Activated naive CD8-positive, alpha-beta T cell (primary cell): ENCODE measurements at regions not wholly inside any gene's neighbourhood (a gene's known extent, or its start where the extent isn't known, plus 50 kb on each side); places are given as distances from the start of the nearest gene placed in this dataset.
"Not testable (repeated sequence)": the region's sequence is repeated elsewhere in the genome, so short reads cannot be mapped to it uniquely, and the experiment has no call there.

ENCODE experiments used
- H3K27ac Mint-ChIP-seq: one replicate; pipeline ENCODE4 v1.8.0; 2021; ENCODE audit warnings: mixed read lengths
- H3K27me3 Mint-ChIP-seq: one replicate; pipeline ENCODE4 v1.8.0; 2021; ENCODE audit warnings: mixed read lengths
- H3K36me3 Mint-ChIP-seq: one replicate; pipeline ENCODE4 v1.8.0; 2021; ENCODE audit warnings: mixed read lengths
- H3K4me1 Mint-ChIP-seq: one replicate; pipeline ENCODE4 v1.8.0; 2021; ENCODE audit warnings: low read depth, mixed read lengths
- H3K4me3 Mint-ChIP-seq: one replicate; pipeline ENCODE4 v1.8.0; 2021; ENCODE audit warnings: mild to moderate bottlenecking, mixed read lengths
- H3K9me3 Mint-ChIP-seq: one replicate; pipeline ENCODE4 v1.8.0; 2021; ENCODE audit warnings: low read depth, mixed read lengths

GRCh38 chr10:81655986-81656385, 219.0 kb upstream of the NRG3 start:
- Mint-ChIP-seq H3K9me3 (peaks cover 19% of the 10 kb centered on the region), H3K4me1 (no peaks in the 10 kb centered on the region), H3K4me3 (no peak overlapping the region), H3K36me3 (no peaks in the 10 kb centered on the region), H3K27ac (no peak overlapping the region), H3K27me3 (no peaks in the 10 kb centered on the region)

GRCh38 chr10:81662837-81663236, 212.2 kb upstream of the NRG3 start:
- Mint-ChIP-seq H3K4me3 (no peak overlapping the region), H3K4me1 (peaks cover 1% of the 10 kb centered on the region), H3K36me3 (no peaks in the 10 kb centered on the region), H3K27me3 (no peaks in the 10 kb centered on the region), H3K27ac (no peak overlapping the region), H3K9me3 (no peaks in the 10 kb centered on the region)

GRCh38 chr10:81664800-81665199, 210.2 kb upstream of the NRG3 start:
- H3K4me1 Mint-ChIP-seq, H3K36me3 Mint-ChIP-seq, H3K27me3 Mint-ChIP-seq, H3K9me3 Mint-ChIP-seq, H3K27ac Mint-ChIP-seq, H3K4me3 Mint-ChIP-seq: not testable (repeated sequence)

GRCh38 chr10:81674941-81675340, 200.1 kb upstream of the NRG3 start:
- Mint-ChIP-seq H3K4me3 (no peak overlapping the region), H3K27ac (no peak overlapping the region)

GRCh38 chr10:81679291-81679690, 195.7 kb upstream of the NRG3 start:
- no peaks in the 10 kb centered on the region for H3K9me3 Mint-ChIP-seq
- H3K27ac Mint-ChIP-seq: no peak overlapping the region
- H3K36me3 Mint-ChIP-seq: no peaks in the 10 kb centered on the region
- H3K4me1 Mint-ChIP-seq: no peaks in the 10 kb centered on the region
- no peaks in the 10 kb centered on the region for H3K27me3 Mint-ChIP-seq
- H3K4me3 Mint-ChIP-seq: no peak overlapping the region

More at GRCh38 chr10:81674941-81675340, 200.1 kb upstream of the NRG3 start:
- no peaks in the 10 kb centered on the region for H3K4me1 Mint-ChIP-seq
- H3K36me3 Mint-ChIP-seq: no peaks in the 10 kb centered on the region
- no peaks in the 10 kb centered on the region for H3K9me3 Mint-ChIP-seq
- no peaks in the 10 kb centered on the region for H3K27me3 Mint-ChIP-seq

- Mint-ChIP-seq H3K27ac (no peak overlapping the region), H3K27me3 (no peaks in the 10 kb centered on the region), H3K4me1 (no peaks in the 10 kb centered on the region), H3K36me3 (no peaks in the 10 kb centered on the region), H3K9me3 (no peaks in the 10 kb centered on the region), H3K4me3 (no peak overlapping the region)
These were observed 194.6 kb upstream of the NRG3 start for GRCh38 chr10:81680359-81680758.

- Mint-ChIP-seq H3K4me1 (no peaks in the 10 kb centered on the region), H3K27ac (no peak overlapping the region), H3K27me3 (no peaks in the 10 kb centered on the region), H3K9me3 (peaks cover 8% of the 10 kb centered on the region), H3K4me3 (no peak overlapping the region), H3K36me3 (no peaks in the 10 kb centered on the region)
These were observed 186.5 kb upstream of the NRG3 start for GRCh38 chr10:81688459-81688858.

GRCh38 chr10:81696609-81697388, 178.2 kb upstream of the NRG3 start:
- H3K9me3 Mint-ChIP-seq: peaks cover 16% of the 10 kb centered on the region
- no peak overlapping the region for H3K27ac Mint-ChIP-seq
- no peaks in the 10 kb centered on the region for H3K4me1 Mint-ChIP-seq
- H3K27me3 Mint-ChIP-seq: no peaks in the 10 kb centered on the region
- H3K36me3 Mint-ChIP-seq: peaks cover 4% of the 10 kb centered on the region
- no peak overlapping the region for H3K4me3 Mint-ChIP-seq

GRCh38 chr10:81704596-81704995, 170.4 kb upstream of the NRG3 start:
- Mint-ChIP-seq H3K4me1 (peaks cover 12% of the 10 kb centered on the region), H3K27me3 (no peaks in the 10 kb centered on the region), H3K9me3 (peaks cover 7% of the 10 kb centered on the region), H3K36me3 (no peaks in the 10 kb centered on the region), H3K27ac (no peak overlapping the region), H3K4me3 (no peak overlapping the region)

- H3K27me3 Mint-ChIP-seq: no peaks in the 10 kb centered on the region
- no peak overlapping the region for H3K4me3 Mint-ChIP-seq
- H3K4me1 Mint-ChIP-seq: peaks cover 12% of the 10 kb centered on the region
- H3K9me3 Mint-ChIP-seq: peaks cover 3% of the 10 kb centered on the region
- H3K27ac Mint-ChIP-seq: peak overlapping the region; percentile 38
- H3K36me3 Mint-ChIP-seq: no peaks in the 10 kb centered on the region
These were observed 166.6 kb upstream of the NRG3 start for GRCh38 chr10:81708416-81708815.

- Mint-ChIP-seq H3K4me1 (peaks cover 12% of the 10 kb centered on the region), H3K4me3 (no peak overlapping the region), H3K27me3 (no peaks in the 10 kb centered on the region), H3K27ac (peak overlapping the region; percentile 38), H3K9me3 (peaks cover 3% of the 10 kb centered on the region), H3K36me3 (no peaks in the 10 kb centered on the region)
These were observed 166.1 kb upstream of the NRG3 start for GRCh38 chr10:81708929-81709328.

- Mint-ChIP-seq H3K4me3 (no peak overlapping the region), H3K9me3 (no peaks in the 10 kb centered on the region), H3K27ac (no peak overlapping the region), H3K27me3 (no peaks in the 10 kb centered on the region), H3K4me1 (peaks cover 36% of the 10 kb centered on the region), H3K36me3 (peaks cover 7% of the 10 kb centered on the region)
These were observed 152.6 kb upstream of the NRG3 start for GRCh38 chr10:81722399-81722798.

- no peaks in the 10 kb centered on the region for H3K27me3 Mint-ChIP-seq
- peak overlapping the region; percentile 6 for H3K4me3 Mint-ChIP-seq
- peak overlapping the region; percentile 76 for H3K27ac Mint-ChIP-seq
- H3K36me3 Mint-ChIP-seq: peaks cover 7% of the 10 kb centered on the region
- no peaks in the 10 kb centered on the region for H3K9me3 Mint-ChIP-seq
- peaks cover 36% of the 10 kb centered on the region for H3K4me1 Mint-ChIP-seq
These were observed 150.6 kb upstream of the NRG3 start for GRCh38 chr10:81724431-81724830.

GRCh38 chr10:81725851-81726250, 149.1 kb upstream of the NRG3 start:
- H3K36me3 Mint-ChIP-seq: peaks cover 7% of the 10 kb centered on the region
- no peaks in the 10 kb centered on the region for H3K27me3 Mint-ChIP-seq
- peaks cover 36% of the 10 kb centered on the region for H3K4me1 Mint-ChIP-seq
- H3K9me3 Mint-ChIP-seq: no peaks in the 10 kb centered on the region
- H3K4me3 Mint-ChIP-seq: no peak overlapping the region
- peak overlapping the region; percentile 76 for H3K27ac Mint-ChIP-seq

- Mint-ChIP-seq H3K9me3 (no peaks in the 10 kb centered on the region), H3K4me3 (no peak overlapping the region), H3K27ac (no peak overlapping the region), H3K27me3 (no peaks in the 10 kb centered on the region), H3K4me1 (peaks cover 36% of the 10 kb centered on the region), H3K36me3 (peaks cover 7% of the 10 kb centered on the region)
These were observed 146.3 kb upstream of the NRG3 start for GRCh38 chr10:81728692-81729091.

- Mint-ChIP-seq H3K9me3 (no peaks in the 10 kb centered on the region), H3K27me3 (no peaks in the 10 kb centered on the region), H3K4me1 (peaks cover 14% of the 10 kb centered on the region), H3K4me3 (no peak overlapping the region), H3K27ac (no peak overlapping the region), H3K36me3 (peaks cover 7% of the 10 kb centered on the region)
These were observed 144.1 kb upstream of the NRG3 start for GRCh38 chr10:81730891-81731290.
